ENCODE measurements at regions not wholly inside any gene's neighbourhood (a gene's known extent, or its start where the extent isn't known, plus 50 kb on each side); places are given as distances from the start of the nearest gene placed in this dataset.

DNA sequence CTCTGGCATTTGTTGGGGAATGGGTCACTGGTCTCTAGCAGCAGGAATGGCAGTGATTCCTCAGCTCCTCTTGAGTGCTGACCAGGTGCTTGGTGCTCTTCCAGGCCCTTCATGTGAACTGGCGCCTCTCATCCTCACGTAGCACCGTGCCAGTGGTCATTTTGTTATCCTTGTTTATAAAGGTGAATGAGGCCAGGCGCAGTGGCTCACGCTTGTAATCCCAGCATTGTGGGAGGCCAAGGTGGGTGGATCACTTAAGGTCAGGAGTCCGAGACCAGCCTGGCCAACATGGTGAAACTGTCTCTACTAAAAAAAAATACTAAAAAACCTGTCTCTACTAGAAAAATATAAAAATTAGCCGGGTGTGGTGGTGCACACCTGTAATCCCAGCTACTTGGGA is 301.3 kb downstream of the QKI start:
- H3K36me3 ChIP-seq = no peaks in the 10 kb centered on the region
- H3K27ac ChIP-seq (replicated peaks in 1 of 4) = no peak overlapping the region
- no peak overlapping the region for H3K4me3 ChIP-seq
- TF ChIP-seq EP300 (IDR thresholded peaks at IDR 0.05) (no peak), POLR2A (IDR thresholded peaks at IDR 0.05; ENCODE audit: low read depth) (no peak), POLR2AphosphoS5 (IDR thresholded peaks at IDR 0.05) (no peak)
- TF ChIP-seq, protein P1, sequence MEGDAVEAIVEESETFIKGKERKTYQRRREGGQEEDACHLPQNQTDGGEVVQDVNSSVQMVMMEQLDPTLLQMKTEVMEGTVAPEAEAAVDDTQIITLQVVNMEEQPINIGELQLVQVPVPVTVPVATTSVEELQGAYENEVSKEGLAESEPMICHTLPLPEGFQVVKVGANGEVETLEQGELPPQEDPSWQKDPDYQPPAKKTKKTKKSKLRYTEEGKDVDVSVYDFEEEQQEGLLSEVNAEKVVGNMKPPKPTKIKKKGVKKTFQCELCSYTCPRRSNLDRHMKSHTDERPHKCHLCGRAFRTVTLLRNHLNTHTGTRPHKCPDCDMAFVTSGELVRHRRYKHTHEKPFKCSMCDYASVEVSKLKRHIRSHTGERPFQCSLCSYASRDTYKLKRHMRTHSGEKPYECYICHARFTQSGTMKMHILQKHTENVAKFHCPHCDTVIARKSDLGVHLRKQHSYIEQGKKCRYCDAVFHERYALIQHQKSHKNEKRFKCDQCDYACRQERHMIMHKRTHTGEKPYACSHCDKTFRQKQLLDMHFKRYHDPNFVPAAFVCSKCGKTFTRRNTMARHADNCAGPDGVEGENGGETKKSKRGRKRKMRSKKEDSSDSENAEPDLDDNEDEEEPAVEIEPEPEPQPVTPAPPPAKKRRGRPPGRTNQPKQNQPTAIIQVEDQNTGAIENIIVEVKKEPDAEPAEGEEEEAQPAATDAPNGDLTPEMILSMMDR (IDR thresholded peaks at IDR 0.05) = no peak
- whole genome bisulfite sequencing = 92% methylated on average over 6 of the region's 7 CpGs
- intact Hi-C loops (cut with DNase I) = no loop called here
- H3K9me3 ChIP-seq = no peaks in the 10 kb centered on the region
- no peaks in the 10 kb centered on the region for H3K27me3 ChIP-seq
- H3K4me1 ChIP-seq = peaks cover 22 to 24% (median 23%) of the 10 kb centered on the region in 4 donors
- no peak for DNase-seq (ENCODE audit: extremely low spot score)

GRCh38 chr6:163714179-163714578 is 299.7 kb downstream of the QKI start:
- no peaks in the 10 kb centered on the region for H3K9me3 ChIP-seq
- no peak overlapping the region for H3K27ac ChIP-seq (replicated peaks in 1 of 4)
- H3K27me3 ChIP-seq = no peaks in the 10 kb centered on the region
- WGBS = 91% methylated on average over 10 of the region's 10 CpGs
- intact Hi-C loops (cut with DNase I) = no loop called here
- no peak for DNase-seq (ENCODE audit: extremely low spot score)
- no peak overlapping the region for H3K4me3 ChIP-seq
- peaks cover 39 to 41% (median 40%) of the 10 kb centered on the region in 4 donors for H3K4me1 ChIP-seq
- H3K36me3 ChIP-seq = no peaks in the 10 kb centered on the region
- no peak for TF ChIP-seq POLR2A (IDR thresholded peaks at IDR 0.05; ENCODE audit: low read depth)
- TF ChIP-seq POLR2AphosphoS5 (IDR thresholded peaks at IDR 0.05) = no peak
- TF ChIP-seq EP300 (IDR thresholded peaks at IDR 0.05) = no peak
- TF ChIP-seq, protein P1 (IDR thresholded peaks at IDR 0.05) = no peak

DNA sequence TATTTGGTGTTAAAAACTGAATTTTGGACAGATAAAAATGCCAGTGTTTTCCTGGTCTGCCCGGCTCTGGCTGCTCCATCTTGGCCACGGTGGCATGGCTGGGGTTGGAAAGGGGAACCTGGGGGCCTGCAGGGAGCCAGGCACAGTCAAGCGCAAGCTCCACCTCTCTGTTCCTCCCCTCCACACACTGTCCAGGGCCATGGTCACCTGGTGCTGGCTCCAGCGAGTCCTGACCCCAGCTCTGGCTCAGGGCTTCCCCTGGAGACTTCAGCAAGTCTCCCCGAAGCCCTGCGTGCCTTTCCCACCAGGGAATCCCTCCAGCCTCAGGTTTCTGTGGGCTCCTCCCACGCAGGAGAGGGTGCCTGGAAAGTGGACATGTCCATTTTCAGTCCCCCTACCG is 298.5 kb downstream of the QKI start:
- no peak for DNase-seq (ENCODE audit: extremely low spot score)
- Histone ChIP-seq H3K27me3 (no peaks in the 10 kb centered on the region), H3K27ac (replicated peaks in 1 of 4) (peak overlapping the region; percentile 52 to 69 (median 60)), H3K4me1 (peaks cover 45 to 51% (median 48%) of the 10 kb centered on the region in 4 donors), H3K9me3 (no peaks in the 10 kb centered on the region), H3K36me3 (no peaks in the 10 kb centered on the region), H3K4me3 (no peak overlapping the region)
- TF ChIP-seq, protein P1 (IDR thresholded peaks at IDR 0.05) = no peak
- TF ChIP-seq EP300 (IDR thresholded peaks at IDR 0.05) (no peak), POLR2A (IDR thresholded peaks at IDR 0.05; ENCODE audit: low read depth) (no peak), POLR2AphosphoS5 (IDR thresholded peaks at IDR 0.05) (no peak)
- intact Hi-C loops (cut with DNase I) = no loop called here
- 85% methylated on average over 8 of the region's 8 CpGs for WGBS

DNA sequence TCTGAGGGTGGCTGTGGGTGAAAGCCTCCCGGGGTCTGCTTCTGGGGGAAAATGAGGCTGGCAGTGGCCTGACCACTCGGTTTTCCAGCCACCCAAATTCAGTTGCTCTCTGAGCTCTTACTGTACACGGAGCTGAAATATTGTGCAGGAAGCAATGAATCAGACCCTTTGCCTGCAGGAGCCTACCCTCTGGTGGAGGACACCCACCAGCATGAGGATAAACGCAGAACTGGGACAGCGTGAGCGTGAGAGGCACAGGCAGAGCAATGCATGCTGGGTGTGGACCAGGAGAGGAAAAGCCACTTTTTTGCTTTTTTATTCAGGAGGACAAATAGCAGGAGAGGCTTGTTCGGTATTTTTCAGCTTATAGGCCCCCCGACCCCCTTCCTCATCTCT is 298.0 kb downstream of the QKI start:
- no peak for DNase-seq (ENCODE audit: extremely low spot score)
- Histone ChIP-seq H3K4me3 (no peak overlapping the region), H3K27ac (replicated peaks in 1 of 4) (peak overlapping the region; percentile 52 to 69 (median 60)), H3K27me3 (no peaks in the 10 kb centered on the region), H3K36me3 (no peaks in the 10 kb centered on the region), H3K9me3 (no peaks in the 10 kb centered on the region), H3K4me1 (peaks cover 50 to 55% (median 52%) of the 10 kb centered on the region in 4 donors)
- TF ChIP-seq EP300 (IDR thresholded peaks at IDR 0.05) = no peak
- TF ChIP-seq POLR2AphosphoS5 (IDR thresholded peaks at IDR 0.05) = no peak
- TF ChIP-seq, protein P1 (IDR thresholded peaks at IDR 0.05) = no peak
- no peak for TF ChIP-seq POLR2A (IDR thresholded peaks at IDR 0.05; ENCODE audit: low read depth)
- 91% methylated on average over 7 of the region's 8 CpGs for WGBS
- intact Hi-C loops (cut with DNase I) = no loop called here

Data from esophagus muscularis mucosa (tissue), 4 donors.